Esophagus muscularis mucosa (tissue), 4 donors: ENCODE measurements at regions not wholly inside any gene's neighbourhood (a gene's known extent, or its start where the extent isn't known, plus 50 kb on each side); places are given as distances from the start of the nearest gene placed in this dataset.

Experiments
- EP300 ChIP-seq: sonication (generic); formaldehyde crosslinking; IDR thresholded peaks from one replicate; pipeline ENCODE4 v1.6.1; 2017; ENCODE audit warnings: antibody characterized with exemption
- POLR2A ChIP-seq: fragments of 450-650 bp; IDR thresholded peaks from one replicate; pipeline ENCODE4 v1.6.1; 2017; ENCODE audit warnings: antibody characterized with exemption, moderate library complexity, mild to moderate bottlenecking, low read depth
- POLR2AphosphoS5 ChIP-seq, 2 donors: sonication (generic); formaldehyde crosslinking; IDR thresholded peaks; one replicate each; pipeline ENCODE4 v1.6.1; 2017; ENCODE audit warnings: antibody characterized with exemption in 2 of 2
- TF ChIP-seq, protein P1 (sequence below), 3 experiments: fragments of 200-600 bp in 2 of 3; fragments of 450-650 bp in 1 of 3; sonication (generic) in 2 of 3; IDR thresholded peaks; one replicate each; pipeline ENCODE4 v1.5.1; 2017 to 2019; ENCODE audit warnings: antibody characterized with exemption in 3 of 3, mild to moderate bottlenecking in 2 of 3, moderate library complexity in 1 of 3

DNA sequence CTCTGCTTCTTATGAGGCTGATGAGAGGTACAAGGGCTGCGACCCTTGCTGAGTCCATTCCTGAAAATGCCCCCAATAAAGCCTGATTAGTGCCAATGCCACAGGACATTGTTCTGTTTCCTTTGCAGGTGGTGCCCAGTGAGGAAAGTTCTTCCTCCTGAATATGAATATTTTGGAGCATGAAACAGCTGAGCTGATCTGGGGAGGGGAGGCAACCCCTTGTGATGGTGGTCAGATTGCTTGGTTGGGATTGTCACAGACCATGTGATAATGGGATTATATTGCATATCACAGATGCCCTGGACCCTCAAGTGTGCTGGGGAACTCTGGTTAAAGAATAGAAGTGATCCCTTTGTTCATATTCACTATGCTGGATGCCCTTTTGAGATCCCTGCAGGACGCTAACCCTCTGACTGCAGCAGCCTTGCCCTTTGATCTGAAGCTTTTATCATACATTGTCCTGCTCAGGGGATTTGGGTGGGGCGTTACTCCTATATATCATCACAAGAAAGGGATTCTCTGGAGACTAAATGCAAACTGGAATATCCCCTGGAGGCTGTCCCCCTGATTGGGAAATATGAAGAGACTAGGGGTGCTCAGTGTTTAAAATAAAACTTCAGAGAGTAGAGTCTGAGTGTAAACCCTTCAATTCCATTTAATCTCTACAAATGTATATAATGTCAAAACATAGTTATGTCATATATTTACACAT is 76.9 kb upstream of the TOP3B start:
- TF ChIP-seq, protein P1, sequence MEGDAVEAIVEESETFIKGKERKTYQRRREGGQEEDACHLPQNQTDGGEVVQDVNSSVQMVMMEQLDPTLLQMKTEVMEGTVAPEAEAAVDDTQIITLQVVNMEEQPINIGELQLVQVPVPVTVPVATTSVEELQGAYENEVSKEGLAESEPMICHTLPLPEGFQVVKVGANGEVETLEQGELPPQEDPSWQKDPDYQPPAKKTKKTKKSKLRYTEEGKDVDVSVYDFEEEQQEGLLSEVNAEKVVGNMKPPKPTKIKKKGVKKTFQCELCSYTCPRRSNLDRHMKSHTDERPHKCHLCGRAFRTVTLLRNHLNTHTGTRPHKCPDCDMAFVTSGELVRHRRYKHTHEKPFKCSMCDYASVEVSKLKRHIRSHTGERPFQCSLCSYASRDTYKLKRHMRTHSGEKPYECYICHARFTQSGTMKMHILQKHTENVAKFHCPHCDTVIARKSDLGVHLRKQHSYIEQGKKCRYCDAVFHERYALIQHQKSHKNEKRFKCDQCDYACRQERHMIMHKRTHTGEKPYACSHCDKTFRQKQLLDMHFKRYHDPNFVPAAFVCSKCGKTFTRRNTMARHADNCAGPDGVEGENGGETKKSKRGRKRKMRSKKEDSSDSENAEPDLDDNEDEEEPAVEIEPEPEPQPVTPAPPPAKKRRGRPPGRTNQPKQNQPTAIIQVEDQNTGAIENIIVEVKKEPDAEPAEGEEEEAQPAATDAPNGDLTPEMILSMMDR (IDR thresholded peaks at IDR 0.05): no peak
- TF ChIP-seq POLR2A (no peak), EP300 (no peak), POLR2AphosphoS5 (IDR thresholded peaks at IDR 0.05) (no peak)
